ENCODE measurements at regions not wholly inside any gene's neighbourhood (a gene's known extent, or its start where the extent isn't known, plus 50 kb on each side); places are given as distances from the start of the nearest gene placed in this dataset.

GRCh38 chr20:57013217-57013616 is 253.2 kb downstream of the BMP7 start:
- TF ChIP-seq CTCF (conservative IDR thresholded peaks at IDR 0.05; ENCODE audit: low read depth, low read length) = no peak
- no peak for TF ChIP-seq EZH2 (IDR thresholded peaks at IDR 0.05; ENCODE audit: low read length, unreplicated experiment)
- no peak for TF ChIP-seq EZH2phosphoT487 (IDR thresholded peaks at IDR 0.05; ENCODE audit: borderline replicate concordance, low read length)

Measured in PC-3 (cell line).